GM12878 (cell line): ENCODE measurements at regions not wholly inside any gene's neighbourhood (a gene's known extent, or its start where the extent isn't known, plus 50 kb on each side); places are given as distances from the start of the nearest gene placed in this dataset.

Source experiments
- ATAC-seq: fragments of 200-7000 bp; cut with Tn5 transposase; 3 replicates; pipeline ENCODE4 v1.9.1; 2020; ENCODE audit warnings: mild to moderate bottlenecking, moderate library complexity
- BruUV-seq: library from RNA; stranded (reverse); fragments of 400-500 nt; replicated peaks from 2 replicates; lab custom pipeline; 2021; lab: Mats Ljungman, UMichigan
- CTCF ChIA-PET: fragments of 300-600 bp; sonication (Branson Sonifier 250); formaldehyde crosslinking; extraction: SDS; loops from one replicate; lab custom pipeline; 2021; ENCODE audit warnings: inconsistent platforms; lab: Yijun Ruan, JAX
- POLR2A ChIA-PET: fragments of 350-600 bp; formaldehyde crosslinking; extraction: SDS; loops from one replicate; lab custom pipeline; 2021; ENCODE audit warnings: inconsistent platforms; lab: Charles Lee
- RAD21 ChIA-PET: fragments of 300-600 bp; sonication (Branson Sonifier 250); formaldehyde crosslinking; loops from one replicate; lab custom pipeline; 2023; ENCODE audit warnings: antibody characterized with exemption; ENCODE audit not compliant: unreplicated experiment; lab: Charles Lee
- SMC1A ChIA-PET: fragments of 300-600 bp; sonication (Branson Sonifier 250); formaldehyde crosslinking; loops from one replicate; lab custom pipeline; 2023; ENCODE audit not compliant: unreplicated experiment, uncharacterized antibody; lab: Charles Lee
- DNase-seq: peaks from one replicate; pipeline ENCODE4 v3.0.0-alpha.2; 2011; ENCODE audit warnings: low read depth, low spot score
- FAIRE-seq: peaks from 3 replicates; lab custom pipeline; 2011; peaks lifted over from hg19 to GRCh38; lab: Jason Lieb, UNC
- H2AFZ ChIP-seq: 2 replicates; pipeline ENCODE4 v1.6.0; 2011; ENCODE audit warnings: low read depth, low read length, control low read depth; ENCODE audit not compliant: control insufficient read depth
- H3K27ac ChIP-seq: 2 replicates; pipeline ENCODE4 v1.5.1; 2011; ENCODE audit warnings: control low read depth; ENCODE audit not compliant: control insufficient read depth, insufficient read depth
- H3K27me3 ChIP-seq, 2 experiments: replicated peaks in 1 of 2; 2 replicates each; pipeline versions ENCODE4 v1.6.0 to v1.6.1; 2011; ENCODE audit warnings: low read length in 1 of 2; ENCODE audit not compliant: control insufficient read depth in 2 of 2, insufficient read depth in 2 of 2
- H3K36me3 ChIP-seq, 2 experiments: 2 replicates each; pipeline ENCODE4 v1.5.1; 2011; ENCODE audit warnings: low read length in 1 of 2; ENCODE audit not compliant: control insufficient read depth in 2 of 2, insufficient read depth in 2 of 2
- H3K4me1 ChIP-seq: 2 replicates; pipeline ENCODE4 v1.6.1; 2011; ENCODE audit warnings: mild to moderate bottlenecking, low read length, moderate library complexity, mixed read lengths; ENCODE audit not compliant: control insufficient read depth, insufficient read depth
- H3K4me2 ChIP-seq: 2 replicates; pipeline ENCODE4 v1.6.0; 2011; ENCODE audit warnings: control low read depth; ENCODE audit not compliant: control insufficient read depth, insufficient read depth
- H3K4me3 ChIP-seq: fragments of 200-600 bp; sonication (generic); 2 replicates; pipeline ENCODE4 v1.5.1; 2016
- H3K79me2 ChIP-seq: 2 replicates; pipeline ENCODE4 v1.6.0; 2011; ENCODE audit warnings: low read length; ENCODE audit not compliant: control insufficient read depth, insufficient read depth
- H3K9ac ChIP-seq: 2 replicates; pipeline ENCODE4 v1.8.0; 2011; ENCODE audit warnings: low read length, control low read depth, mixed read lengths; ENCODE audit not compliant: control insufficient read depth, insufficient read depth
- H3K9me3 ChIP-seq: replicated peaks from 3 replicates; pipeline ENCODE4 v1.5.1; 2011; ENCODE audit warnings: mild to moderate bottlenecking, low read length; ENCODE audit not compliant: control insufficient read depth, insufficient read depth
- H4K20me1 ChIP-seq: 2 replicates; pipeline ENCODE4 v1.6.0; 2011; ENCODE audit not compliant: control insufficient read depth, insufficient read depth
- EZH2 ChIP-seq: IDR thresholded peaks from 2 replicates; pipeline ENCODE4 v1.6.1; 2012; ENCODE audit warnings: low read depth, mild to moderate bottlenecking, control low read depth, inconsistent platforms, low read length, borderline replicate concordance; ENCODE audit not compliant: control insufficient read depth
- IKZF1 ChIP-seq: fragments of 450-650 bp; conservative IDR thresholded peaks from 2 replicates; pipeline ENCODE4 v1.6.1; 2017; ENCODE audit warnings: antibody characterized with exemption, mild to moderate bottlenecking
- MYC ChIP-seq: IDR thresholded peaks from 2 replicates; pipeline ENCODE4 v1.6.1; 2011; ENCODE audit warnings: mild to moderate bottlenecking, low read length, moderate library complexity, inconsistent platforms; ENCODE audit not compliant: insufficient read depth, insufficient replicate concordance, insufficient read length, severe bottlenecking
- NFYA ChIP-seq: IDR thresholded peaks from 2 replicates; pipeline ENCODE4 v1.6.1; 2011; ENCODE audit warnings: low read depth, mild to moderate bottlenecking, low read length, improper control_type of control experiment, borderline replicate concordance
- NRF1 ChIP-seq: conservative IDR thresholded peaks from 2 replicates; pipeline ENCODE4 v1.6.1; 2011; ENCODE audit warnings: mild to moderate bottlenecking, low read depth, low read length, improper control_type of control experiment
- SIX5 ChIP-seq: IDR thresholded peaks from 2 replicates; pipeline ENCODE4 v1.6.1; 2011; ENCODE audit warnings: mild to moderate bottlenecking, low read depth, low read length, moderate library complexity; ENCODE audit not compliant: severe bottlenecking
- SREBF1 ChIP-seq: IDR thresholded peaks from 2 replicates; pipeline ENCODE4 v1.6.1; 2012; ENCODE audit warnings: mild to moderate bottlenecking, low read length
- TAF1 ChIP-seq: IDR thresholded peaks from 2 replicates; pipeline ENCODE4 v1.6.1; 2011; ENCODE audit warnings: mild to moderate bottlenecking, low read depth, low read length, borderline replicate concordance
- TBL1XR1 ChIP-seq: IDR thresholded peaks from 2 replicates; pipeline ENCODE4 v1.6.1; 2012; ENCODE audit warnings: low read depth, low read length, improper control_type of control experiment
- WGBS: methylation state at CpG from one replicate; pipeline ENCODE4 v1.1.6; 2016; ENCODE audit warnings: low lambda C conversion rate; ENCODE audit not compliant: insufficient replicate concordance, insufficient coverage; ENCODE audit errors: missing lambda C conversion rate; 5-methylcytosine and 5-hydroxymethylcytosine counted together
- in situ Hi-C: fragments of 300-500 bp; cut with MboI; formaldehyde crosslinking; loops from 9 replicates; pipeline ENCODE4 v1.14.3; 2018; ENCODE audit warnings: mixed read lengths
- intact Hi-C: fragments of 100-400 bp; cut with micrococcal nuclease; formaldehyde crosslinking; loops from one replicate; pipeline ENCODE4 v1.14.2; 2022; ENCODE audit not compliant: unreplicated experiment
- TF ChIP-seq, protein P1 (sequence below): IDR thresholded peaks from 2 replicates; pipeline ENCODE4 v1.6.1; 2011; ENCODE audit warnings: mild to moderate bottlenecking, low read depth, low read length, moderate library complexity; ENCODE audit not compliant: insufficient replicate concordance
- TF ChIP-seq, protein P2 (sequence below): fragments of 450-650 bp; IDR thresholded peaks from 2 replicates; pipeline ENCODE4 v1.6.1; 2017; ENCODE audit warnings: mild to moderate bottlenecking, low read depth, inconsistent platforms; ENCODE audit not compliant: poor library complexity, severe bottlenecking

DNA sequence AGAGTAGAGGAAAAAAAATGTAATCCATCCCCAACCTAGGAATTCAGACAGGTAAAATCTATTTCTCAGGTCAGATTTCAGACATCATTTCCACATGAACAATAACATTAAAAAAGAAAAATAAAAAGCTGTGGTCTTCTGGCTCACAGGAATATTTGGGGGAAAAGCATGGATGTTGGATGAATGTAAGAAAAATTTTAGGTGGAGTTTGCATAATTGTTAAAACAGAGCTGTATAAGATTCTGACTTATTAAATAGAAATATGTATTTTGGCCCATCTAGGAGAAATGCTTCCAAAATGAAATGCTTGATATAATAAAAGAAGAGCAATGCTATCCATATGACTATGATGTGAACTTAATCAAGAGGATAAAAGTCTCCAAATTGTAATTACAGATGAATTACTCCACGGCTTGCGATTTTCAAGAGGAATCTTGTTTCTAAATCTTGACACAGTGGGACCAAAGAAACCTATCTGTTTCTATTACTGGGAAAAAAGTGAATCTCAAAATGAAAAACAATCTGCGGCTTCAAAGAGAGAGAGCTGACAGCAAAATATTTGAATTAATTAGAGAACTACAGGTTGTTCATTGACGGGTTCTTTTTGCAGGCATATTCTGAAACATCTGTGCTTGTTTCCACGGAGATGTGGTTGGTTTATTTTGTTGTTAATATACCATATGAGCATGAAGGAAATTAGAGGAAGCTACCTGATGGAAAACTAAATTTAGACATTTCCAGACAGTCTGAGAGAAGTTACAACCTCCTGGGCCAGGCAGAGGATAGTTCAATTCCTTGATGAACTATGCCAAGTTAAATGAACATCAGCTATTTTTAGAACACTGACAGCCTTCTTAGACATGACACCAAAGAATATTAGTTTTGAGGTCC is 468.7 kb downstream of the PID1 start (continued):
- no peak for TF ChIP-seq SIX5

DNA sequence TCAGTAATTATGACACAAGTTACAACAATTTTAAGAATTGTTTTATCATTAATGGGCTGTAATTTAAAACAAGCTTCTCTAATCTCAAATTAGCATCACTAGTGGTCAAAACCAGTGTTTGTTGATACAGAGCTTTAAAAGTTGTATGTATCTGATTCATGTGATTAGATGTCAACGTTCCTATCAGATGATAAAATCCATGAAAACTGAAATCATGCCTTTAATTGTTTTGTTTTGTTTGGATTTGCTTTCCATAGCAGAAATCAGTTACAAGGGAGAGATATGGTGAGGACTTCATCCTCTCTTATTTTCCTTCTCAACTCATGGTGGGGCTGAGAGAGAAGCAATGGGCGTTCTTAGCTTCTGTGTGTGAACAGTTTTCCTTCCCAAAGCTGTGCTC is 469.6 kb downstream of the PID1 start:
- DNase-seq (no peak), ATAC-seq (no peak), FAIRE-seq (no peak)
- ChIA-PET SMC1A (interaction anchor here (1.1 kb wide), 1 partner anchor 9 kb away, joined by 3 read pairs; no protein-coding TSS in a partner anchor), CTCF (no interaction called here), RAD21 (no interaction called here), POLR2A (no interaction called here)
- BruUV-seq = no TSS peak
- H3K79me2 ChIP-seq = no peaks in the 10 kb centered on the region
- no peak overlapping the region for H3K9ac ChIP-seq
- no peaks in the 10 kb centered on the region for H3K9me3 ChIP-seq
- no peaks in the 10 kb centered on the region for H3K36me3 ChIP-seq
- no peak overlapping the region for H2AFZ ChIP-seq
- intact Hi-C loops = no loop called here
- in situ Hi-C loops = no loop called here
- no peaks in the 10 kb centered on the region for H3K27me3 ChIP-seq
- no peak for TF ChIP-seq TAF1
- no peak for TF ChIP-seq TBL1XR1
- WGBS = 0% methylated on average over 2 of the region's 2 CpGs
- no peak overlapping the region for H3K4me2 ChIP-seq
- H3K4me1 ChIP-seq = no peaks in the 10 kb centered on the region
- H3K27ac ChIP-seq = no peak overlapping the region
- H3K4me3 ChIP-seq = no peak overlapping the region
- H4K20me1 ChIP-seq = no peaks in the 10 kb centered on the region

DNA sequence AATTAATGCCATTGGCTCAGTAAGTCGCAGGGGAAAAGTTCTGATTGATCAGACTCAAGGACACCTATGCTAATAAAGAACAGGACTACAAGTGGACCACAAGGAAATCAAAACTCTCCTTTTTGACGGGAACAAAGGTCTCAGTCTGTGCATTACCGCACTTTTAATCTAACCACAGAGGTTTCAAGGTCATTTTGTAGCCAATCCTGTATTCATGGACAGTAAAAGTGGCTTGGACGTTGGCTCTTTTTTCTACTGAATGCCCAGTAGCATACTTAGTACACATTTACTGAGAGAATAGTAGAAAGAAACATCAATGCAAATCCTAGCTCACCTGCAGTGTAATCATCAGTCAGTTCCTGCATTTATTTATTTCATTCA is 471.9 kb downstream of the PID1 start:
- Histone ChIP-seq H2AFZ (no peak overlapping the region), H3K79me2 (no peaks in the 10 kb centered on the region), H4K20me1 (no peaks in the 10 kb centered on the region), H3K27me3 (no peaks in the 10 kb centered on the region), H3K36me3 (no peaks in the 10 kb centered on the region), H3K4me1 (no peaks in the 10 kb centered on the region), H3K4me2 (no peak overlapping the region), H3K9me3 (no peaks in the 10 kb centered on the region), H3K4me3 (no peak overlapping the region), H3K27ac (no peak overlapping the region), H3K9ac (no peak overlapping the region)
- intact Hi-C loops = no loop called here
- CTCF ChIA-PET = interaction anchor here (0.7 kb wide), 1 partner anchor 780 kb away, joined by 3 read pairs; no protein-coding TSS in a partner anchor
- DNase-seq = no peak
- no peak for ATAC-seq
- SMC1A ChIA-PET = interaction anchor here (0.8 to 1.3 kb wide), 2 partner anchors 15 to 41 kb away, joined by 3 read pairs; no protein-coding TSS in a partner anchor
- POLR2A ChIA-PET = interaction anchor here (0.6 kb wide), 1 partner anchor 8 kb away, joined by 3 read pairs; no protein-coding TSS in a partner anchor
- no TSS peak for BruUV-seq
- no peak for FAIRE-seq
- RAD21 ChIA-PET = no interaction called here
- WGBS = 0% methylated on average over 4 of the region's 4 CpGs
- in situ Hi-C loops = no loop called here
- TF ChIP-seq, protein P1, sequence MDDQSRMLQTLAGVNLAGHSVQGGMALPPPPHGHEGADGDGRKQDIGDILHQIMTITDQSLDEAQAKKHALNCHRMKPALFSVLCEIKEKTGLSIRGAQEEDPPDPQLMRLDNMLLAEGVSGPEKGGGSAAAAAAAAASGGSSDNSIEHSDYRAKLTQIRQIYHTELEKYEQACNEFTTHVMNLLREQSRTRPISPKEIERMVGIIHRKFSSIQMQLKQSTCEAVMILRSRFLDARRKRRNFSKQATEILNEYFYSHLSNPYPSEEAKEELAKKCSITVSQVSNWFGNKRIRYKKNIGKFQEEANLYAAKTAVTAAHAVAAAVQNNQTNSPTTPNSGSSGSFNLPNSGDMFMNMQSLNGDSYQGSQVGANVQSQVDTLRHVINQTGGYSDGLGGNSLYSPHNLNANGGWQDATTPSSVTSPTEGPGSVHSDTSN = no peak
- TF ChIP-seq SREBF1 = no peak
- no peak for TF ChIP-seq EZH2
- no peak for TF ChIP-seq NFYA
- TF ChIP-seq, protein P2, sequence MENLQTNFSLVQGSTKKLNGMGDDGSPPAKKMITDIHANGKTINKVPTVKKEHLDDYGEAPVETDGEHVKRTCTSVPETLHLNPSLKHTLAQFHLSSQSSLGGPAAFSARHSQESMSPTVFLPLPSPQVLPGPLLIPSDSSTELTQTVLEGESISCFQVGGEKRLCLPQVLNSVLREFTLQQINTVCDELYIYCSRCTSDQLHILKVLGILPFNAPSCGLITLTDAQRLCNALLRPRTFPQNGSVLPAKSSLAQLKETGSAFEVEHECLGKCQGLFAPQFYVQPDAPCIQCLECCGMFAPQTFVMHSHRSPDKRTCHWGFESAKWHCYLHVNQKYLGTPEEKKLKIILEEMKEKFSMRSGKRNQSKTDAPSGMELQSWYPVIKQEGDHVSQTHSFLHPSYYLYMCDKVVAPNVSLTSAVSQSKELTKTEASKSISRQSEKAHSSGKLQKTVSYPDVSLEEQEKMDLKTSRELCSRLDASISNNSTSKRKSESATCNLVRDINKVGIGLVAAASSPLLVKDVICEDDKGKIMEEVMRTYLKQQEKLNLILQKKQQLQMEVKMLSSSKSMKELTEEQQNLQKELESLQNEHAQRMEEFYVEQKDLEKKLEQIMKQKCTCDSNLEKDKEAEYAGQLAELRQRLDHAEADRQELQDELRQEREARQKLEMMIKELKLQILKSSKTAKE = no peak
- TF ChIP-seq IKZF1 = no peak
- no peak for TF ChIP-seq MYC
- TF ChIP-seq NRF1 = no peak
